ENCODE measurements at regions not wholly inside any gene's neighbourhood (a gene's known extent, or its start where the extent isn't known, plus 50 kb on each side); places are given as distances from the start of the nearest gene placed in this dataset.
"Not testable (repeated sequence)": the region's sequence is repeated elsewhere in the genome, so short reads cannot be mapped to it uniquely, and the experiment has no call there.

DNA sequence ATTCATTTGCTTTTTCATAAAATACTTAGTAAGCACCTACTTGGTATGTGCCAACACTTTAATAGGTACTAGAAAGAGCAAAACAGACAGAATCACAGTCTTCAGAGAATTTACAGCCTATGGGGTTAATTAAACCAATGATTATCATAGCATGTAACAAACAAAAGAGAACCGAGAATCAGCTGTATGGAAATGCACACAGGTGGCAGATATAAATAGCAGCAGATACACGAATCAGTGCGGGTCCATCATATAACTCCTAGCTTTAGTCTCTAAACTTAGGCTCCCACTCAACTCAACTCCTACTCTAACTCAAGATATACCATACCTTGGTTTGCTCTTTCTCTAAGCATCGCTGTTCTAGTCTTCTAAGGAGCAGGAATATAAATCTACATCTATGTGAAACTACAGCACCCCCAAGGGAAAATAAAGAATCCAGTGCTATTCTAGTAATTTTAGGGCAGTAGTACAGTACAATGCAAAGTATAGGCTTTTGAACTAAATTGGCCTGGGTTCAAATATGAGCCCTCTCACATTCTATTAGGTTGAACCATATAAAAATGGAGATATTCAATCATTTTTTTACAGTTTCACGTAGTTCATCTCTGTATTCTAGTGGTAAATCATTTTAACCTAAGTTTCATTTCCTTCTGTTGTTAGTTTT is 108.5 kb upstream of the NBPF9 start:
- H3K27ac ChIP-seq; H3K9me3 ChIP-seq; DNase-seq; H3K4me3 ChIP-seq; H3K4me1 ChIP-seq; ATAC-seq; H3K27me3 ChIP-seq; intact Hi-C loops (cut with DNase I); H3K36me3 ChIP-seq (replicated peaks in 1 of 2; ENCODE audit: insufficient read depth in 1 of 2, low read depth in 2 of 2): not testable (repeated sequence)
- WGBS, 2 donors: 92 to 100% methylated on average over 1 of the region's 5 CpGs

DNA sequence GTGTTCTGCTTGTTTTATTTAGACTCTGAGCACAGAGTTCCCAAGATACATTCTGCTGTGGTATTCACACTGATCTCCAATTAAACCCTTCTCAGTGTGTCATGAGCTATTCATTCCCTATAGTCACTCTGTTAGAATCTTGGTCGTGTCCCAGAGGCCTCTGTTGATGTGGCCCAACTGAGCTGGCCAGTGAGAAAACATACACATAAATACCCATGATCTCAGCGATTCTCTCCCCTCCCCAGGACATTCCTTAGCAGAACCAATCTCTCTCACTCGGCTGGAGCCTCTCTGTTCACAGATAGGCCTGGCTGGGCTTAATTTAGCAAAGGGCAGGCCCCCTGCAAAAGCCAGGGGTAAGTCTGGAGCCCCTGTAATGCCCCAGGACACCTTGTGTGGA is 109.6 kb upstream of the NBPF9 start:
- whole genome bisulfite sequencing, 2 donors: 40% methylated on average over 1 of the region's 3 CpGs; no CpG with 5 or more reads in 1 of the 2 donors
- H3K4me3 ChIP-seq; H3K9me3 ChIP-seq; H3K4me1 ChIP-seq; DNase-seq; H3K27ac ChIP-seq; H3K36me3 ChIP-seq (replicated peaks in 1 of 2; ENCODE audit: insufficient read depth in 1 of 2, low read depth in 2 of 2); H3K27me3 ChIP-seq; intact Hi-C loops (cut with DNase I): not testable (repeated sequence)
- peak; percentile 50 for ATAC-seq

DNA sequence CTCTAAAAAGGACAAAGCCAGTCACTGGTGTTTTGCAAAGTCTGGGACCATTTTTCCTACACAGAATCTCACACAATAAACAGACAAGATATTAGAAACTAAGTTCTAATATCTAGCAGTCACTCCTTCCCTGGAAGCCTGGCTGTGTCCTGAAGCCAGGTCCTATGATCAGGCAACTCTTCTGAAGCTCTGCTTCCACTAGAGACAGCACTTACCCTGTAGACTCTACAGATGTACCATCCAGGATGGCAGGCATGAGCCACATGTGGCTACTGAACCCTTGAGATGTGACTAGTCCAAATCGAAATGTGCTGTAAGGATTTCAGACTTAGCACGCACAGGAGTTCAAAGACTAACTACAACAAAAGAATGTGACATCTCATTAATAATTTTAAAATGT is 110.3 kb upstream of the NBPF9 start:
- H3K27ac ChIP-seq; H3K4me3 ChIP-seq; H3K4me1 ChIP-seq; H3K36me3 ChIP-seq (replicated peaks in 1 of 2; ENCODE audit: insufficient read depth in 1 of 2, low read depth in 2 of 2); ATAC-seq; intact Hi-C loops (cut with DNase I); H3K27me3 ChIP-seq; H3K9me3 ChIP-seq; DNase-seq: not testable (repeated sequence)
- WGBS, 2 donors: no CpG with 5 or more reads among the region's 2 CpGs

DNA sequence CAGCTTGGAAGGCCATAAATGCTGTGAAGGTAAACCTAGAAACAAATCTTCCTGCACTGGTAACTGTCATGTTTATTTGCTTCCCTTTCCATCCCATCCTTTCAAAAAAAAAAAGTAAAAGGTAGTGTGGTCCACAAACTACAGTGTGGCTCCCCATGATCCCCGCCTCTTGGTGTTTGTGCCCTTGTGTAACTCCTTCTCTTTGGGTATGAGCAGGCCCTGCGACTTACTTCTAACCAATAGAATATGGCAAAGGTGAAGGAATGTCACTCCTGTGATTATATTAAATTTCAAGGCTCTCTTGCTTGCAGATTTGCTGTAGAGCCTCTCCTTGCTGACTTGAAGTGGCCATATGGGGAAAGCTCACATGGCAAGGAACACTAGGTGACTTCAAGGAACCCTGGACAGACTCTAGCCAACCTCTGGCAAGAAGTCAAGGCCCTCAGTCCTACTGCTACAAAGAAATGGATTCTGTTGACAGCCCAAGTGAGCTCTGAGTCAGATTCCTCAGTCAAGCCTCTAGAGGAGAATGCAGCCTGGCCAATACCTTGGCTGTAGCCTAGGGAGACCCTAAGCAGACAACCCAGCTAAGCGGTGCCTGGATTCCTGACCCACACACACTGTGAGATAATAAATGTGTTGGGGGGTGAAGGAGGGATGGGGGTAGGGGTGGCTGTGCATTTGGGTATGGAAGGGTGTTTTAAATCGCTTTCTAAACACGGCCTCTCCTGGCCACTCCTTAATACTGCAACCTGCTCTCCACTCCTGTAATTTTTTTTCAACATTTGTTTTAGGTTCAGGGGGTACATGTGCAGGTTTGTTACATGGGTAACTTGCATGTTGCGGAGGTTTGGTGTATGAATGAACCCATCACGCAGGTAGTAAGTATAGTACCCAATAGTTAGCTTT is 115.0 kb upstream of the NBPF9 start:
- H3K27me3 ChIP-seq; H3K27ac ChIP-seq; H3K4me3 ChIP-seq; intact Hi-C loops (cut with DNase I); H3K4me1 ChIP-seq; H3K9me3 ChIP-seq; H3K36me3 ChIP-seq (replicated peaks in 1 of 2; ENCODE audit: insufficient read depth in 1 of 2, low read depth in 2 of 2): not testable (repeated sequence)
- DNase-seq (peak in 2 of 4 donors; percentile 11 to 28), ATAC-seq (peak; percentile 45)
- 78 to 95% methylated on average over 2 of the region's 7 CpGs for WGBS, 2 donors

DNA sequence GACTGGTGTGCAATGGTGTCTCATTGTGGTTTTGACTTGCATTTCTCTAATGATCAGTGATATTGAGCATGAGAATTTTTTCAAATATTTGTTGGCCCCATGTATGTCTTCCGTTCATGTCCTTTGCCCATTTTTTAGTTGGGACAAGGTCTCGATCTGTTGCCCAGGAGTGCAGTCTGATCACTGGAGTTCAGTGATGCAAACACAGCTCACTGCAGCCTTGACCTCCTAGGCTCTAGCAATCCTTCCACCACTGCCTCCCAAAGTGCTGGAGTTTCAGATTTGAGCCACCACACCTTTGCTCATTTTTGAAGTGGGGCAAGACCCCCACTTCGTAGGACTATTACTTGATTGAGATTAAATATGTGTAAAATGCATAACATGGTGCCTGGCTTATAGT is 116.2 kb upstream of the NBPF9 start:
- H3K27me3 ChIP-seq; H3K36me3 ChIP-seq (replicated peaks in 1 of 2; ENCODE audit: insufficient read depth in 1 of 2, low read depth in 2 of 2); H3K4me1 ChIP-seq; intact Hi-C loops (cut with DNase I); DNase-seq; ATAC-seq; H3K27ac ChIP-seq; H3K9me3 ChIP-seq; H3K4me3 ChIP-seq: not testable (repeated sequence)
- no CpG with 5 or more reads among the region's 3 CpGs for WGBS, 2 donors

DNA sequence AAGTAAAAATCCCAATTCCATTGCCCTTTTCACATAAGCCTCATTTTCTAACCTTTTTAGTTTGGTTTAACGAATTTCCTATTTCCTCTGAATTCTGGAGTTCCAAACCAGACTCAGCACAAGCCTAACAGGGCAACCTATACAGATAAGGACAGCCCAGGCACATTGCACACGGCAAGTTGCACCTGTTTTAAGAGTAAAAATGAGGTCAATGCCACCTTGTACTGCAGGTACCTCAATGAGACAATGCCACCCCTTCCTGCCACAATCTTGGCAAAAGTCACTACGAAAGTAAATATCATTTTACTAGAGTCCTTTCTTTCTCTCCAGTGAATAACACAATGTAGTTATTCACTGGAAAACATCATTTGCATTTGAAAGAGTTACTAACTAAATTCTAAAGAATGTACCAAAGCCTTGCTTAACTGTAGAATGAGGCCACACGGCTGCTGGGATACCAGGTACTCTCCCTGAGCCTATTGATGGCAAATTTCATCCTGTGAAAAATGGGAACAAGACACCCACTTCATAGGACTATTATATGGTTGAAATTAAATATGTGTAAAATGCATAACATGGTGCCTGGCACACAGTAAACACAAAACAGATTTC is 117.2 kb upstream of the NBPF9 start:
- H3K4me3 ChIP-seq; H3K4me1 ChIP-seq; H3K36me3 ChIP-seq (replicated peaks in 1 of 2; ENCODE audit: insufficient read depth in 1 of 2, low read depth in 2 of 2); H3K9me3 ChIP-seq; ATAC-seq; H3K27me3 ChIP-seq; DNase-seq; H3K27ac ChIP-seq; intact Hi-C loops (cut with DNase I): not testable (repeated sequence)
- WGBS, 2 donors: no CpG with 5 or more reads among the region's 4 CpGs

DNA sequence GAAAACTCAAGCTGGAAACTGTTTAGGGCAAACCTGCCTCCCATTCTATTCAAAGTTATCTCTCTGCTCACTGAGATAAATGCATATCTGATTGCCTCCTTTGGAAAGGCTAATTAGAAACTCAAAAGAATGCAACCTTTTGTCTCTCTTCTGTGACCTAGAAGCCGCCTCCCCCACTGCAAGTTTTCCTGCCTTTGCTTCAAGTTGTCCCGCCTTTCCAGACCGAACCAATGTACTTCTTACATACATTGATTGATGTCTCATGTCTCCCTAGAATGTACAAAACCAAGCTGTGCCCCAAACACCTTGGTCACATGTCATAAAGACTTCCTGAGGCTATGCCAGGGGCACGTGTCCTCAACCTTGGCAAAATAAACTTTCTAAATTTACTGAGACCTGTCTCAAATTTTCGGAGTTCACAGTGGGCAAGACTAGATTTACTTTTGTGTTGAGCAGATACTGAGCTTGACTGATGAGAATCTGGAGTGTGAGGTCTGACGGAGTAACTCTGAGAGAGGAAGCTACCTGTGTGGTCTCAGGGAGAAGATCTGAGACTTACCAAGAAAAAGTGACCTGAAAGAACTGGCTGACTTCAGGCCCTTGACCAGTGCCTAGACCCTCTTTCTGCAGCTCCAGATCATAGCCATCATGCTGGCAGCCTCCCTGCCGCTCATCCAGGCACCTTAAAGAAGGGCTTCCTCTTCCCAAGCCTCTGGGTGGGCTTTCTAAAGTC is 124.7 kb upstream of the NBPF9 start:
- WGBS, 2 donors: 36 to 48% methylated on average over 2 of the region's 7 CpGs
- H3K9me3 ChIP-seq; H3K4me1 ChIP-seq; H3K4me3 ChIP-seq; intact Hi-C loops (cut with DNase I); H3K36me3 ChIP-seq (replicated peaks in 1 of 2; ENCODE audit: insufficient read depth in 1 of 2, low read depth in 2 of 2); ATAC-seq; DNase-seq; H3K27me3 ChIP-seq: not testable (repeated sequence)
- peak overlapping the region in 3 of 4 donors; percentile 61 to 76 (median 66) for H3K27ac ChIP-seq

DNA sequence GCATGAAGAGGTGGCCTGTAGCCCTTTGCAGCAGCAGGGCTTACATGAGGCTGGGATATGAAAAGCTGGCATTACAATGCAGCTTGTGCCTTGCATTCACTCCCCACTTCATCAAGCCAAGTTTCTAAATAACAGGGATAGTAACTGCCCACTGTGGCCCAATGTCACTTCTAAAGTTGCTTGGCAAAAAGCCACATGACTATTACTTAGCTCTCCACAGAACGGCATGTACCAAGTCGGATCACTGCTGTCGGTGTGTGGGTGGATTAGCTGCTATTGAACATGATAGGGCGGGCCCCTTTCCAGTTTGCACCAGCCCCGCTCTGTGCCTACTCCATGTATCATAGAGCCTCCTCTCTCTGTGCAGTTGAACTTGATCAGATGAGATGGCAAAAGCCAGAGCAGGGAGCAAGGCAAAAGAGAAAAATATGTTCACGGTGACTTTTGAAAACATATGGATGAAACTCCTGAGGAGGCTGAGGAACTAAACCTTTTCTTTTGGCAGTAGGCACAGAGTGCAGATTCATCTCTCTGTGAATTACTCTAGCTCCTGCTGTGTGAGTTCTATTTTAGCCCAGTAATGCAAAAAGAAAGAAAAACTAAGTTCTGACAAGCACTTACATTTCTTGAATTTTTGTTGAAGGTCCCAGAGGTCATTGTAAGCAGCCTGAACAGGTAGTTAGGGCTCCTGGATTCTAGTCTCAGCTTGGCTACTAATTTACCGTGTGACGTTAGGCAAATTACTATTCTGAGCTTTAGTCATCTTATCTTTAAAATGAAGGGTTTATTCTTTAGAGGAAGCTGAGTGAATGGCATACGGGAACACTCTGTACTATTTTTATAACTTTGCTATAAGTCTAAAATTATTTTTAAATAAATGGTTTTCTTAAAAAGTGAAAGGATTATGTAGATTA is 125.6 kb upstream of the NBPF9 start:
- H3K4me3 ChIP-seq; H3K27me3 ChIP-seq; intact Hi-C loops (cut with DNase I); H3K9me3 ChIP-seq; H3K36me3 ChIP-seq (replicated peaks in 1 of 2; ENCODE audit: insufficient read depth in 1 of 2, low read depth in 2 of 2); H3K4me1 ChIP-seq: not testable (repeated sequence)
- peak; percentile 97 for ATAC-seq
- 20 to 50% methylated on average over 1 of the region's 9 CpGs for WGBS, 2 donors
- DNase-seq: peak in 1 of 4 donors; percentile 15
- H3K27ac ChIP-seq: peak overlapping the region in 3 of 4 donors; percentile 61 to 76 (median 66)

DNA sequence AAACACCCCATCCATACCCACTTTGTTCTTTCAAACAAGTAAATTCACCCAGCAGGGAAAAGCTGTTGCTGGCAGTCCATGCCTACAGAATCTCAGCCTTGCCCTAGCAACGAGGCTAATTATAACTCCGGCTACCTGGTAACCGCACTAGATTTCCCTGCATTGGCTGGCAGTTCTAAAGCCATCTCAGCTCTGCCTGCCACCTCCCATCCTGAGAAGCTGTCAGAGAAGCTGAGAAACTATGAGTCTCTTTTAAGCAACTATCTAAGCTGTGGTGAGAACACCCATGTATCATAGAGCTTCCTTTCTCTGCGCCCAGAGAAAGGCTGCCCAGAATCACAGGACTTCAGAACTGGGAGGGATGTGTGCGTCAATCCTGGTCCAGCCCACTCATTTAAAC is 126.5 kb upstream of the NBPF9 start:
- H3K4me3 ChIP-seq; H3K9me3 ChIP-seq; H3K36me3 ChIP-seq (replicated peaks in 1 of 2; ENCODE audit: insufficient read depth in 1 of 2, low read depth in 2 of 2); intact Hi-C loops (cut with DNase I); H3K27me3 ChIP-seq; H3K4me1 ChIP-seq: not testable (repeated sequence)
- peak; percentile 61 for ATAC-seq
- 0 to 19% methylated on average over 1 to 3 of the region's 5 CpGs for WGBS, 2 donors
- DNase-seq: peak; percentile 21 to 63 (median 38)
- peak overlapping the region in 2 of 4 donors; percentile 63 to 64 for H3K27ac ChIP-seq

DNA sequence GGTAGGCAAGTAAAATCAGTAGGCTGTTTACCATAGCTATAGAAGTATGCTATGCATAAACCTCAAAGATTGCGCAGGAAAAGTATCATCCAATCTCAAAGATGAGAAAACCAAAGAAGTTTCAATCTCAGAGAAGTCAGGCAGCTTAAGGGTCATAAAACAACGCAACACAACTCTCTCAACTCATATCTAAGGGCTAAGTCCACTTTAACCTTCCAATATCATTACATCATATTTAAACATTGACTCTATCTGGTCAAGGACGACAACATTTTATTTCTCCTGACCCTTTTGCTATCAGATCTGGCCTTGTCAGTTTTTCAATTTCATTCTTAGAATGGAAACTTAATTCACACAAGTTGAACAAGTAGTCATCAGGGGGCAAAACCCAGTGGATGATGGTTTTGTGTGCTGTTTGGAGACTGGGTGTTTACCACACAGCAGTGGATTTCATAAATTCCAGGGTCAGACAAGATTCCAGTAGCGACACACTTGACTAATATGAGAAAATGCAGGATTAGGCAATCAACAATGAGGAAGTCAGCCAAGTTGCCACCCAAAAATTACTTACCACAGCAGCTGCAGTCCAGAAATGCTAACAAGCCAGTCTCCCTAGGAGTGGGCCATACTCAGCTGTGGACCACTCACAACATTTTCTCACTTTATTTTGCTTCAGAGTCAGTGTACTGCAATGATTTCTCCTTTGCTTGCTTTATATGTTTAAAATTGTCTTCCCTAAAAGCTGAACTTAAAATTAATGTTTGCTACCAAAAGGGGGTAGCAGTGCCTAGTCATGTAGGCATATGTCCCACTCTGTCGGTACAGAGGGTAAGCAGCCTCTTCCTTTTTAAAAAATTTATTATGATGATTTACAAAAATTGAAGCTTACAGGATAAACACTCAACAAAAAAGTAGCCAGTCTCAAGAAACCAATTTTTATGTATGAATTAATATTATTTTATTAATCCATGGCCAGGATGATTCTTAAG is 131.9 kb upstream of the NBPF9 start:
- no CpG with 5 or more reads among the region's 5 CpGs for WGBS, 2 donors
- H3K9me3 ChIP-seq; H3K36me3 ChIP-seq (replicated peaks in 1 of 2; ENCODE audit: insufficient read depth in 1 of 2, low read depth in 2 of 2); H3K4me3 ChIP-seq; H3K27ac ChIP-seq; H3K27me3 ChIP-seq; intact Hi-C loops (cut with DNase I); DNase-seq; H3K4me1 ChIP-seq: not testable (repeated sequence)
- ATAC-seq: peak; percentile 81
